ENCODE measurements at regions not wholly inside any gene's neighbourhood (a gene's known extent, or its start where the extent isn't known, plus 50 kb on each side); places are given as distances from the start of the nearest gene placed in this dataset.

- TF ChIP-seq CTCF (IDR thresholded peaks at IDR 0.05) (no peak), POLR2A (IDR thresholded peaks at IDR 0.05) (no peak)
These were observed 109.7 kb downstream of the TSEN15 start for GRCh38 chr1:184161071-184161698.
